ENCODE measurements at regions not wholly inside any gene's neighbourhood (a gene's known extent, or its start where the extent isn't known, plus 50 kb on each side); places are given as distances from the start of the nearest gene placed in this dataset.

GRCh38 chr1:194734970-194735369 lies 1548.6 kb upstream of the B3GALT2 start:
- TF ChIP-seq GATA2 (IDR thresholded peaks at IDR 0.05; ENCODE audit: low read depth, low read length), result no peak
- no peak for TF ChIP-seq GATA3 (IDR thresholded peaks at IDR 0.05; ENCODE audit: low read depth, low read length)

- no peak for TF ChIP-seq GATA3 (IDR thresholded peaks at IDR 0.05; ENCODE audit: low read depth, low read length)
- TF ChIP-seq GATA2 (IDR thresholded peaks at IDR 0.05; ENCODE audit: low read depth, low read length), result no peak
Observed at GRCh38 chr1:194731025-194731424, 1544.6 kb upstream of the B3GALT2 start.

- no peak for TF ChIP-seq GATA2 (IDR thresholded peaks at IDR 0.05; ENCODE audit: low read depth, low read length)
- TF ChIP-seq GATA3 (IDR thresholded peaks at IDR 0.05; ENCODE audit: low read depth, low read length), result no peak
Observed at GRCh38 chr1:194730304-194730703, 1543.9 kb upstream of the B3GALT2 start.

- TF ChIP-seq GATA3 (IDR thresholded peaks at IDR 0.05; ENCODE audit: low read depth, low read length) (no peak), GATA2 (IDR thresholded peaks at IDR 0.05; ENCODE audit: low read depth, low read length) (no peak)
Observed at GRCh38 chr1:194723067-194723466, 1536.7 kb upstream of the B3GALT2 start.

GRCh38 chr1:194717941-194718340 lies 1531.5 kb upstream of the B3GALT2 start:
- TF ChIP-seq GATA3 (IDR thresholded peaks at IDR 0.05; ENCODE audit: low read depth, low read length) (no peak), GATA2 (IDR thresholded peaks at IDR 0.05; ENCODE audit: low read depth, low read length) (no peak)

- TF ChIP-seq GATA3 (IDR thresholded peaks at IDR 0.05; ENCODE audit: low read depth, low read length), result no peak
- TF ChIP-seq GATA2 (IDR thresholded peaks at IDR 0.05; ENCODE audit: low read depth, low read length), result no peak
Observed at GRCh38 chr1:194717334-194717733, 1530.9 kb upstream of the B3GALT2 start.

- TF ChIP-seq GATA2 (IDR thresholded peaks at IDR 0.05; ENCODE audit: low read depth, low read length) (no peak), GATA3 (IDR thresholded peaks at IDR 0.05; ENCODE audit: low read depth, low read length) (no peak)
Observed at GRCh38 chr1:194710671-194711070, 1524.3 kb upstream of the B3GALT2 start.

- TF ChIP-seq GATA2 (IDR thresholded peaks at IDR 0.05; ENCODE audit: low read depth, low read length) (no peak), GATA3 (IDR thresholded peaks at IDR 0.05; ENCODE audit: low read depth, low read length) (no peak)
Observed at GRCh38 chr1:194709439-194709838, 1523.0 kb upstream of the B3GALT2 start.

GRCh38 chr1:194707074-194707473 lies 1520.7 kb upstream of the B3GALT2 start:
- TF ChIP-seq GATA3 (IDR thresholded peaks at IDR 0.05; ENCODE audit: low read depth, low read length) (no peak), GATA2 (IDR thresholded peaks at IDR 0.05; ENCODE audit: low read depth, low read length) (no peak)

GRCh38 chr1:194705123-194705854 lies 1518.9 kb upstream of the B3GALT2 start:
- no peak for TF ChIP-seq GATA3 (IDR thresholded peaks at IDR 0.05; ENCODE audit: low read depth, low read length)
- TF ChIP-seq GATA2 (IDR thresholded peaks at IDR 0.05; ENCODE audit: low read depth, low read length), result no peak

- no peak for TF ChIP-seq GATA2 (IDR thresholded peaks at IDR 0.05; ENCODE audit: low read depth, low read length)
- no peak for TF ChIP-seq GATA3 (IDR thresholded peaks at IDR 0.05; ENCODE audit: low read depth, low read length)
Observed at GRCh38 chr1:194698908-194699318, 1512.5 kb upstream of the B3GALT2 start.

GRCh38 chr1:194693244-194693643 lies 1506.8 kb upstream of the B3GALT2 start:
- TF ChIP-seq GATA3 (IDR thresholded peaks at IDR 0.05; ENCODE audit: low read depth, low read length) (no peak), GATA2 (IDR thresholded peaks at IDR 0.05; ENCODE audit: low read depth, low read length) (no peak)

GRCh38 chr1:194684636-194685035 lies 1498.2 kb upstream of the B3GALT2 start:
- TF ChIP-seq GATA3 (IDR thresholded peaks at IDR 0.05; ENCODE audit: low read depth, low read length) (no peak), GATA2 (IDR thresholded peaks at IDR 0.05; ENCODE audit: low read depth, low read length) (no peak)

- TF ChIP-seq GATA2 (IDR thresholded peaks at IDR 0.05; ENCODE audit: low read depth, low read length), result no peak
- TF ChIP-seq GATA3 (IDR thresholded peaks at IDR 0.05; ENCODE audit: low read depth, low read length), result no peak
Observed at GRCh38 chr1:194658090-194658439, 1471.7 kb upstream of the B3GALT2 start.

GRCh38 chr1:194654956-194655355 lies 1468.5 kb upstream of the B3GALT2 start:
- TF ChIP-seq GATA2 (IDR thresholded peaks at IDR 0.05; ENCODE audit: low read depth, low read length), result no peak

GRCh38 chr1:194653385-194653784 lies 1467.0 kb upstream of the B3GALT2 start:
- no peak for TF ChIP-seq GATA3 (IDR thresholded peaks at IDR 0.05; ENCODE audit: low read depth, low read length)
- no peak for TF ChIP-seq GATA2 (IDR thresholded peaks at IDR 0.05; ENCODE audit: low read depth, low read length)
